GM21367 (cell line): ENCODE measurements at regions not wholly inside any gene's neighbourhood (a gene's known extent, or its start where the extent isn't known, plus 50 kb on each side); places are given as distances from the start of the nearest gene placed in this dataset.

ENCODE experiments used
- ATAC-seq: cut with Tn5 transposase; IDR thresholded peaks from one replicate; pipeline ENCODE4 v1.9.1; 2021; ENCODE audit not compliant: unreplicated experiment

DNA sequence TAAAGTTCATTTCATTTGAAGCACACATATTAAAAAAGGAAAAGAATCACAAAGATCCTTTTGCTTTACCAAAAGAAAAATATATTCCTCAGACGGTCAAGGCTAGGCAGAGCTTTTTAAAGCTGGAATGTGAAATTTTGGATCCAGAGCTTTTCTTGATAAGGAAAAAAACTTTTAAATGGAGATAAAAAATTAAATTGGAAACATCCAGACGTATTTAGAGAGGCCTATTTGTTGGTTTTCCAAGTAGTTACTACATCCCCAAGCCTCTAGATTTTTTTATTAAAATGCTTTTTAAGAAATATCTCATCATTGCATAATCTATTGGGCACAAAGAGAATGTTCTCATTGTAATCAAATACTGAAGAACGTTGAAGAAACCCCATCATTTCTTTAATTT lies 385.7 kb upstream of the CITED2 start:
- ATAC-seq, result no peak

- ATAC-seq, result no peak
Measured at GRCh38 chr6:139759086-139759485, 384.6 kb upstream of the CITED2 start.

GRCh38 chr6:139758209-139758611 lies 383.8 kb upstream of the CITED2 start:
- no peak for ATAC-seq

DNA sequence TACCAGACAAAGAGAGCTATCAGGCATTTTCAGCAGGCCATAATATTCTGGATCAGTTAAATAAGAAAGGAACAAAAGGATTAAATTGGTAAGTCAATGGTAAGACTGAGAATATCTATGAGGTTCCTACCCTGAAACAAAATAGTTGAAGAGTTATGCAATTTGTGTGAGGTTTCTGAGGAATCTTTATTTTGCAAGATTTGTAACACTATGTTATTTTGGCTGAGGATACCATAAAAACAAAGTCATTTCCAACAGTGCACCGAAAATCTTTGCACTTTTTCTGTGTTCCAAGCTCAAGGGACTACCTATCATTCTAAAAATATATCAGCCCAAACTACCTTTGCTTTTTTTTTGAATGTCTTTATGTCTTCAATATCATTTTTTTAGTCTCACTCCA lies 383.3 kb upstream of the CITED2 start:
- no peak for ATAC-seq

- ATAC-seq, result no peak
Measured at GRCh38 chr6:139756381-139756780, 381.9 kb upstream of the CITED2 start.

GRCh38 chr6:139754898-139755775 lies 380.7 kb upstream of the CITED2 start:
- ATAC-seq, result no peak

DNA sequence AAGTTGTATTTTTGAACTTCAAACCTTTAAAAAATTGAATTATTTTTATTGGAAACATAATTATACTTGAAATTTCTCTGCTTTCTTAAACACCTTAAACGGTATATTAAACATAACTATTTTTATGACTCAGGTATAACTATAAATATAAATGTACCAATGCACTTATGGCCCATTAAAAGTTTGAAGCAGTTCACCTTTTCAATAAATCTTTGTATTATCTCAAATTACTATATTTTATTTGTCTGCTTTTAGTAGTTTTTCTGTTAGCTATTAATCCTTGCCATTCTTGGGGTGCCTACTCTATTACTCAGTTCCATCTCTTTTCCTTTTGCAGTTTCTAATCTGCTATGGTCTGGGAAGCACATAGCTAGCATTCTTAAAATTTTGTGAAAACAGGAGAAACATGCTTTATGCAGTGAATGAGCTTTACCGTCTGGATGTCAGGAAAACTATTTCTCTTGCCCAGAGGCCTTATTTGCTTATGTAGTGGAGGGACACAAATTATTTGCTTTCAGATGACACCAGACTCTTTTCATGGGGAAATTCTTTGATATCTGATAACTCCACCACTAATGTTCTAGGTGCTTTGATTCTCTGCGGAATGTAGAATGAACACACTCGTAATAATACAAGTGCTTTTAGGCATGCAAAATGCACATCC lies 378.9 kb upstream of the CITED2 start:
- no peak for ATAC-seq

GRCh38 chr6:139752086-139752485 lies 377.6 kb upstream of the CITED2 start:
- no peak for ATAC-seq

- ATAC-seq, result no peak
Measured at GRCh38 chr6:139751179-139751578, 376.7 kb upstream of the CITED2 start.

- ATAC-seq, result no peak
Measured at GRCh38 chr6:139748353-139749146, 374.1 kb upstream of the CITED2 start.

GRCh38 chr6:139747154-139747553 lies 372.7 kb upstream of the CITED2 start:
- no peak for ATAC-seq

GRCh38 chr6:139744891-139745290 lies 370.4 kb upstream of the CITED2 start:
- ATAC-seq, result no peak

GRCh38 chr6:139743664-139744437 lies 369.4 kb upstream of the CITED2 start:
- ATAC-seq, result no peak

DNA sequence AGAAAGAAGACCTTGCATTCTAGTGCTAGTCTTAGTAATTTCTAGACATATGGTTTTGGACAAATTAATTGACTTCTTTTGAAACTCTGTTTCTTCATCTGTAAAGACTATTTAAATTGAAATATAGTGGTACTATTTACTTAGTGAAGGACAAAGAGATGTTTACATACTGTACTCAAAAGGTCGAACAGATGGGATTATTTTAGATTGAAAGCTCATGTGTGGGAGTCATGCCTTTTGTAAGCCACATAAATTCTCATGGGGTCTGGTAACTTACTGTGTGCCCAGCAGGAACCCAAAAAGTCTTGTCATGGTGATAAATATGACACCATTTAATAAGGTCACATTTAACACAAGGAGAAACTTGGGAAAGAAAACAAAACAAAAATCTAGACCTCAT lies 368.2 kb upstream of the CITED2 start:
- ATAC-seq, result no peak

GRCh38 chr6:139738801-139739455 lies 364.5 kb upstream of the CITED2 start:
- ATAC-seq, result no peak

DNA sequence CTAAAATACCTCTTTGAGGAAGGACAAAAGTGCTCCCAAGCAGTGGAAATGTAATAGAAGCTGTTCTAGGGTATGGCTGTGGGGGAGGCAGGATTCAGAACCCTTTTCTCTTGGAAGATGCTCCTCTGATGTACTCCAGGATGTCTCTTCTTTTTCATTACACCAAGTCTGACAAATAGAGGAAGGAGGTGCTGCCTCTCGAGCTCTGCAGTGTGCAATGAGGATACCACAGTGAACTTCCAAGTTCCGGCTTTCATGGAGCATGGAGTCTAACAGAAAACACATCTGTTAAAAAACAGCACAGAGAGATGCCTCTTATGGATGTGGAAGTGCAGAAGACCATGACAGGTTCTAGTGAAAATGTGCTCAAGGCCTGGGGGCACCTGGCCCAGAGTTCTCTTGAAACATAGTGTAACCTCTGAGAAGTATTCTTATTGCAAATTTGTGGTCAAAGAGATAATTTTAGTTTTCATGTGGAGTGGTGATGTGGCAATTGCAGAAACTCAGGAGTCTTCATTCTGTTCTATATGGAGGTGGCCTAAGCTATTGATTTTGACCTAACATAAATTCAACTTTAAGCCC lies 362.0 kb upstream of the CITED2 start:
- ATAC-seq, result peak; percentile 74

GRCh38 chr6:139732451-139732850 lies 358.0 kb upstream of the CITED2 start:
- no peak for ATAC-seq

DNA sequence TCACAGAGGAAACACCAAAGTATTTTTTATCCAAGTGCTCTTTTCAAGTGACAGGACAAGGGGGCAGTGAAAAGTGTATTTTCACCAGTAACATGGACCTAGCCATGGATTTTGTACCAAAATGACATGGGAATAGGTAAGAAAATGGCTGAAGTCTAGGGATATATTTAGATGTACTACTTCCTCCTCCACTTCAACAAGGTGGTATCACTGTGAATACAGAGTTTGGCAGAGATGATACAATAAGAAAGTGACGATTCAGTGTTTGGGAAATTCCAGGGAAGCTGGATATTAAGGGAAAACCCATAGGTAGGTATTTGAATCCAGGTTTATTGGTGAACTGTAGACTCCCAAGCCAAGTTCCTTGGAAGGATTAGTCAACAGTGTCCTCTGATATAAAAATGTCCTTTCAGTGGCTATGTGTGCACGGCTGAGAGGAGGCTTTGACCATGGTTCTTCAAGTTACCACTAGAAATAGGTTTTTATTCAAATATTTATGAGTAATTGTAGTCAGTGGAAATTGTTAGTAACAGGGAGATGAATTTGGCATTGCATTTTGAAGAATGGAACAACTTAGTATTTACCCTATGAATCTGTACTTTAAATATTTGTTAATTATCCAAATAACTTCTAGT lies 356.0 kb upstream of the CITED2 start:
- ATAC-seq, result no peak

DNA sequence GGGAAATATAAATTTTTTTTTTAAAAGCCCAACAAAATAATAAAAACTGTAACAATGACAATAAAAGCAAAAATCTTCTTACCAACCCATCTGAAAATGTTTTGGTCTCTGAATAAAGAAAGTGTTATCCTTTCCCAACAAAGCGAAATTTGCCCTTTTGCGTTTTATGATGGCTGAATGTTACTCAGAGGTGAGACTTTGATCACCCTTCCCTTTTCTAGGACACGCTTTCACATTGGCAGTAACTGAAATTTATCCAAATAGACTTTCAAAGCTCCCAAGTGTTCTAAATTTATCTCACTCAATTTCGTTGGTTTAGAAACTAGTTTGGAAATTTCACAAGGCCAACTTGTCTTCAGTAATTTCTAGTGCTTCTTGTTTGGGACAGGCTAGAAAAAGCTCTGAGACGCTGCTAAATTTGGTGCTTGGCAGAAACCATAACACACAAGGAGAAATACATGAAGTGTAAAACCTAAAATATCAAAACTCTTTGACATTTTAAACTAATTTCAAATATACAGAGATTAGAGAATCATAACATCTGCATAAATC lies 354.5 kb upstream of the CITED2 start:
- ATAC-seq, result no peak
